GM12873 (cell line): ENCODE measurements at regions not wholly inside any gene's neighbourhood (a gene's known extent, or its start where the extent isn't known, plus 50 kb on each side); places are given as distances from the start of the nearest gene placed in this dataset.

Experiments
- TF ChIP-seq, protein P1 (sequence below): IDR thresholded peaks from 2 replicates; pipeline ENCODE4 v1.5.1; 2012; ENCODE audit warnings: low read depth, mild to moderate bottlenecking, moderate library complexity, low read length, control low read depth; ENCODE audit not compliant: insufficient read depth; ENCODE audit errors: missing control alignments

DNA sequence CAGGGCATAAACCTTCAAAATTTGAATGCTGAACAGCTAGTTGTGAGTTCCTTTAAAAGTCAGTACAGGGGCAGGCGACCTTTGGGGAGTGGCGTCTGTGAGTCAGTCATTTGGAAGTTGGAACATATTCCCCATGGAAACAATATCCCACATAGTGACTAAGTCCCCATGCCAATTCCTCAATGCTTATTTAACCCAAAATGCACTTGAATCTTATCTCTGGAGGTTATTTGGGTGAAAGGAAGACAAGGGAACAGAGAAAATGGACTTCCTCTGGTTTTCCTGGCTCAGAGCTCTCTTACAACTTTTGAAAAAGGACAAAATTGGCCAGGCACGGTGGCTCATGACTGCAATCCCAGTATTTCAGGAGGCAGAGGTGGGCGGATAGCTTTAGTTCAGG lies 479.2 kb upstream of the NBEA start:
- TF ChIP-seq, protein P1, sequence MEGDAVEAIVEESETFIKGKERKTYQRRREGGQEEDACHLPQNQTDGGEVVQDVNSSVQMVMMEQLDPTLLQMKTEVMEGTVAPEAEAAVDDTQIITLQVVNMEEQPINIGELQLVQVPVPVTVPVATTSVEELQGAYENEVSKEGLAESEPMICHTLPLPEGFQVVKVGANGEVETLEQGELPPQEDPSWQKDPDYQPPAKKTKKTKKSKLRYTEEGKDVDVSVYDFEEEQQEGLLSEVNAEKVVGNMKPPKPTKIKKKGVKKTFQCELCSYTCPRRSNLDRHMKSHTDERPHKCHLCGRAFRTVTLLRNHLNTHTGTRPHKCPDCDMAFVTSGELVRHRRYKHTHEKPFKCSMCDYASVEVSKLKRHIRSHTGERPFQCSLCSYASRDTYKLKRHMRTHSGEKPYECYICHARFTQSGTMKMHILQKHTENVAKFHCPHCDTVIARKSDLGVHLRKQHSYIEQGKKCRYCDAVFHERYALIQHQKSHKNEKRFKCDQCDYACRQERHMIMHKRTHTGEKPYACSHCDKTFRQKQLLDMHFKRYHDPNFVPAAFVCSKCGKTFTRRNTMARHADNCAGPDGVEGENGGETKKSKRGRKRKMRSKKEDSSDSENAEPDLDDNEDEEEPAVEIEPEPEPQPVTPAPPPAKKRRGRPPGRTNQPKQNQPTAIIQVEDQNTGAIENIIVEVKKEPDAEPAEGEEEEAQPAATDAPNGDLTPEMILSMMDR: no peak

- TF ChIP-seq, protein P1: no peak
Measured at GRCh38 chr13:34464011-34464410, 478.1 kb upstream of the NBEA start.

GRCh38 chr13:34465423-34465922 lies 476.6 kb upstream of the NBEA start:
- TF ChIP-seq, protein P1: no peak

- TF ChIP-seq, protein P1: no peak
Measured at GRCh38 chr13:34466301-34466700, 475.8 kb upstream of the NBEA start.

- TF ChIP-seq, protein P1: no peak
Measured at GRCh38 chr13:34467450-34468083, 474.5 kb upstream of the NBEA start.

DNA sequence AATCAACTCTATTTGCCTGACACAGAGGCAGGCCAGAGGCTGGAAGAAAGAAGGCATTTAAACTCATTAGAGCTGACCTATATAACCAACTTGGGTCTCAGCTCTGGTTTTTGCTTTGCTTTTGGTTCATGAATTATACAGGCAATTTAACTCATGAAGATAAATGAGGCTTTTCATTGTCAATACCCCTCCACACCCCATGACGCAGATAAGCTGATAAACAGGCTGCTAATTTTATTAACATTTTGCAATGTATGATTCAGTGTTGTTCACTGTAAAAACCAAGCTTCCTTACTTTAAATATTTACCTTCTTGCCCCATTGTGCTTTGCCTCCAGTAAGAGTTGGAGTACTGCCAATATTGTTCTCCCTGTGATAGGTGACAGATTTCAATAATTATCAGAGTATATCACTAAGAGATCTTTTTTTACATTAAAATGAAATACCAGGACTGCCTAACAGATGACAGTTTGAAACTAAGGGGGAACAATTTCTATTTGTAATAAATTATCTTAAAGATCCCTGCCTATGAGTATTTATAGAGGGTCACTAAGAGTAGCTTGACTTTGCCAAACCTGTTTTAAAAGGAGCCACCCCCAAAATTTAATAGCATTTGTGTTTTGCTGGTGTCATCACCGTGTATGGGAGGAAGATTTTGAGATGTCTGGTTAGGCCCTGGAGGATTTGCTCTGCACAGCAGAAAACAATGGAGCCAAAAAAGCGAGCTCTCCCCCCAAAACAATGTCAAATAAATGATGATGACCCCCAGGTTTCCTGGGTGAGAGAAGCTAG lies 472.7 kb upstream of the NBEA start:
- TF ChIP-seq, protein P1: no peak

- TF ChIP-seq, protein P1: no peak
Measured at GRCh38 chr13:34474187-34474868, 467.7 kb upstream of the NBEA start.
